Islet of Langerhans (tissue), 1 donor: ENCODE measurements at regions not wholly inside any gene's neighbourhood (a gene's known extent, or its start where the extent isn't known, plus 50 kb on each side); places are given as distances from the start of the nearest gene placed in this dataset.
A peak's percentile ranks its signal among the peaks of the same experiment; 100 is the strongest.

Experiments used
- FAIRE-seq: peaks from one replicate; lab custom pipeline; 2011; peaks lifted over from hg19 to GRCh38; lab: Jason Lieb, UNC

GRCh38 chr12:91846466-91847055 is 299.1 kb downstream of the BTG1 start:
- FAIRE-seq = no peak

DNA sequence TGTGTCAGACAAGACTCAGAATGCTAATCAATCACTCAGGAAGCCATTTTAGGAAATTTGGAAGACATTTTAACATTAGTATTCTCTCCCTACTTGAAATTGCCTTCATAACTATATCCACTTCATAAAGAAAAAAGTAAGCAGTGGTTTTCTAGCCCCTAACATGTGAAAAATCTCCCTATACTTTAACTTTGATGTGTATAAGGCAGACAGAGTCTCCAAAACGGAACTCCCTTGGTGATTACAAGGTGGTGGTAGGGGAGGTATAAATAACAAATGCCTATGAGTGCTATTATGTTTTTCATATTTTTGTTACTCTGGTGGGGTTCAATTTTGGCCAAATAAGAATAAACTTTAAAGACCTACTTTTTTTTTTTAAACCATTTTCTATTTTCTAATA is 300.3 kb downstream of the BTG1 start:
- no peak for FAIRE-seq

- no peak for FAIRE-seq
These were observed 303.8 kb downstream of the BTG1 start for GRCh38 chr12:91841822-91842221.

DNA sequence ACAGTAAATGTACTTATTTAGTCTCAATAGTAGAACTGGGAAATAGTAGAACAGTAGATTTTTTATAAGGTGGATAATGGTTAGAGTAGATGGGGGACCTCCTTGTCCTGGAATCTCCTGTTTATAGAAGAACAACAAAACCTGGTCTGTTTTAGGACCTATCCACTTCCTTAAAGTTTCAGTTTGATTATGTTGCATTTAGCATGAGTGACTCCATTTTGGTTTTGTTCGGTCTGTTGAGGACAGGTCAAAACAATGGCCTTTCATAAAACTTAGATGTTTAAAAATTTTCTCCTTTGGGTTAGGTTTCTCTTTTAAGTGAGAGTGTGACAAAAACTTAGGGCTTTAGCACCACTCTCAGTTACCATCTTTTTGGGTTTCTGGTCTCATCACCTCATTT is 308.9 kb downstream of the BTG1 start:
- FAIRE-seq = no peak

DNA sequence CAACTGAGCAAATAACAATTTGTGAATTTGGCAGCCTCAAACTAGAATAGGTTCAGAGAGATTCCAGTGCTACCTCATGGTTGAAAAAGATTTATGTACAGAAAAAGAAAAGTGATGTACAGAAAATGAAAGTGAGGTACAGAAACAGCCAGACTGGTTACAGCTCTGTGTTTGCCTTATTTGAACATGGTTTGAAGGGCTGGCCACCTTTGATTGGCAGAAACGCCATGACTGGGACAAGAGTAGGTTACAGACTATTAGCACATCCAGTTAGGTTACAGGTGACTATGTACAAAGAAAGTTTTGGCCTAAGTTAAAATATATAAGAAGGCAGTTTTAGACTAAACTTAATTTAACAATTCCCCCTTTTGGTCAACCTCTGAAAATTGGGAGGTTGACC is 309.4 kb downstream of the BTG1 start:
- FAIRE-seq = peak; percentile 47

DNA sequence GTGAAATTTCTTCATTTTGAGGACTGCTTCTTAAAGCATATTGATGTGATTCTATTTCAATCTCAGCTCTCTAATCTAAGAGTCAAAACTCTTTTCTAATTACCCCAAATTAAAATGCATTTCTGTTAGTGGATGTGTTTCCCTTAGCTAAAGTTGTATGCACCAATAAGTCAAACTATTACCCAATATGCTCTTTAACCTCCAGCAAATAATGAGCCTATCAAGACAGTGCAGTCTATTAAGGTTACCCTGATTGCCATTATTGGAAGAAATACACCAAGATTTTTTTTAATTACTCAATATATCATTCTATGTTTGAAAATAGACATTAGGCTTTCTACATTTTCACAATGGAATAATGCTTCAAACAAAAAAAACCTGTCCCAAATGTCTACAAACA is 310.0 kb downstream of the BTG1 start:
- FAIRE-seq = no peak

DNA sequence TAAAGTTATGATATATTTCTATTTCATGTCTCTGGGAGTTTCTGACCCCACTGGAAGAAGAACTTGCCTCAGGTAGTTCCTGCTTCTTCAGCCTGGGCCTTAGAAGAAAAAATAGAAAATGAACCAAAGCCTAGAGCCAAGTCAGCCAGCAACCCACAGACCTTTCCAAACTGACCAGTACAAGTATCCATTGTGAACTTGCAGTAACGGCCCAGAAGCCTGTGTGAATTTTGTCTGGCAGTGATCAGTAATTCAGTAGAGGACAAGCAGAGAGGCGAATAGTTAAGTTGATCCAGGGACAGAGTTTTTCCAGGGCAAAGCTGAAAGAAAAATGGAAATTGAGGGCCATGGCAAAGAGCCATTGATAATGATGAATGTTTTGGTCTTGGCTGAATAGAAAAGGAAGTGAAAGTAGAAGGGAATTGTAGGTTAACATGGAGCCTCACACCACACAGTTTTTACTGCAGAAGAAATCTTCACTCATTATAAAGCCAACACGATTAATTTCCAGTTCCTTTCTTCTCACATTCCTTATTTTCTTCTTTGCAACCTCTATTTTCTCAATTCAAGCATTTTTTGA is 311.8 kb downstream of the BTG1 start:
- no peak for FAIRE-seq

- FAIRE-seq = no peak
These were observed 319.6 kb downstream of the BTG1 start for GRCh38 chr12:91825999-91826398.

GRCh38 chr12:91824991-91825390 is 320.7 kb downstream of the BTG1 start:
- no peak for FAIRE-seq

- peak; percentile 96 for FAIRE-seq
These were observed 326.6 kb downstream of the BTG1 start for GRCh38 chr12:91819132-91819447.

DNA sequence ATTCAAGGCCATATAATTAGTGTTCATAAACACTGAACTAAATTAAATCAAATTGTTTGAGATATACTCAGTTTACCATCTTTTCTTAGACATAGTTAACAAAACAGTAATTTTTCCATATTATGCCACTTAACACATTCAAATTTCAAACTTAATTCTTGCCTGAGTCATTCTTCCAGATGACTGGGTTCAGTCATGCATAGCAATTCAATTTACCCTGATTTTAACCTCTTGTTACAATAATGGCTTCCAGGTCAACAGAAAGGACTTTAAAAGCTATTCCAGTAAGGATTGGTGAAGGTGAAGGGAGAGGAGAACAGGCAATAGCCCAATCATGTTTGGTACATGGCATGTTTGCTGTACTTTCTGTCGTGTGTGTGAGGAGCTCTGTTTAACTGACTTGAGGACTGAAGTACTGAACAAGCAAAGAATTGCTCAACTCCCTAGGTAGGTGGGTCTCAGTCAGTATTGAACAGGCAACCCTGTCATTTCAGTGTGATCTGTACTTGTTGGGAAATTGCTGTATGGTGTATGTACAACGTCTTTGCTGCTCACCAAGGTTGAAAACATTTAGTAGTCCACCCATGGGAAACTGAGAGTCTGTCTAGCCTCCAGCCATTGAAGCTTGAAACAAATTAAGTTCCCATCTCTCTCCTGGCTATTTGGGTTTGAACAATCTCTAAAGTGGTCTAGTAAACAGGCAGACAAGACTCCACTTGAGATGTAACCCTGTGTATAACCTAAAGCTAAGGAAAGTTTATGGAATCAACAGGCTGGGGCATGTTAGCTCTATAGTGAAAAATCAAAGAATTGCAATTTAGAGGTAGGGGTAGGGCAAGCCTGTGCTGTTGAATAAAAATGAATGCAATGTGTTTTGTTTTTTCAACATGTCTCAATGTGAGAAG is 327.2 kb downstream of the BTG1 start:
- FAIRE-seq = peak; percentile 72

DNA sequence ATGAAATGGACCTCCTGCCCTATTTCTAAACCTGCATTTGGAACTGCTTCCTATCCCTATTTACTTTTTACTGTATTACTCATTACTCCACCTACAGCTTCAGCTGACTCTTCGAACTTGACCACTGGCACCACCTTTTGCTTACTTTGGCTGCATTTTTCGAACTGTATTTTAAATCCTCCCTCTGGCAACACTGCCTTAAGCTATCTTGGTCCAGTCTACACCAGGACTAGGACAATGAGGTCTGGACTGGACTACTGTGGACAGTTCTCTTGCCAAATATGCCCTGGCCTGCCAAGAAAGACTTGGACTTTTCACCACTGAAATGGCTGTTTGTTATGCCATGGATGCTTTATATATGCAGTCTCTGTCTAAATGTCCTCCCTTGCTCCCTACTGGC is 328.1 kb downstream of the BTG1 start:
- FAIRE-seq = no peak

DNA sequence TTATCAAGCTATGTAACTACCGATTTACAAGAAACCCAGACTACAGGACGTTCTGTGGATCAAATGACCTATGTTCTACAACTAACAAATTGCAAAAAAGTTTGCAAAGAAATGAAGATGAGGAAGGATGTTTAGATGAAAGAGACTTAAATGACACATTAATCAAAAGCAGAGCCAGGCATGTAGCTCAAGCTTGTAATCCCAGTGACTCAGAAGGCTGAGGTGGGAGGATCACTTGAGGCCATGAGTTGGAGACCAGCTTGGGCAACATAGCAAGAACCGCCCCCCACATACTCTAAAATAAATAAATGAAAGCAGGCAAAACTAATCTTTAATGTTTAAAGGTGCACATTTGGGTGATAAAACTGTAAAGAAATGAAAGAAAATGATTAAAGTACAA is 331.9 kb downstream of the BTG1 start:
- FAIRE-seq = no peak

- FAIRE-seq = peak; percentile 71
These were observed 334.0 kb downstream of the BTG1 start for GRCh38 chr12:91811481-91812287.

- no peak for FAIRE-seq
These were observed 334.9 kb downstream of the BTG1 start for GRCh38 chr12:91810531-91811451.

DNA sequence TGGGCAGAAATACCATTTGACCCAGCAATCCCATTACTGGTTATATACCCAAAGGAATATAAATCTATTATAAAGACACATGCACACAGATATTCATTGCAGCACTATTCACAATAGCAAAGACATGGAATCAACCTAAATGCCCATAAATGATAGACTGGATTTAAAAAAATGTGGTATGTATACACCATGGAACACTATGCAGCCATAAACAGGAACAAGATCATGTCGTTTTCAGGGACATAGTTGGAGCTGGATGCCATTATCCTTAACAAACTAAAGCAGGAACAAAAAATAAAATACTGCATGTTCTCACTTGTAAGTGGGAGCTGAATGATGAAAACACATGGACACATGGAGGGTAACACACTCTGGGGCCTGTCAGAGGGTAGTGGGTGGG is 335.6 kb downstream of the BTG1 start:
- no peak for FAIRE-seq

GRCh38 chr12:91805031-91805430 is 340.6 kb downstream of the BTG1 start:
- FAIRE-seq = no peak

DNA sequence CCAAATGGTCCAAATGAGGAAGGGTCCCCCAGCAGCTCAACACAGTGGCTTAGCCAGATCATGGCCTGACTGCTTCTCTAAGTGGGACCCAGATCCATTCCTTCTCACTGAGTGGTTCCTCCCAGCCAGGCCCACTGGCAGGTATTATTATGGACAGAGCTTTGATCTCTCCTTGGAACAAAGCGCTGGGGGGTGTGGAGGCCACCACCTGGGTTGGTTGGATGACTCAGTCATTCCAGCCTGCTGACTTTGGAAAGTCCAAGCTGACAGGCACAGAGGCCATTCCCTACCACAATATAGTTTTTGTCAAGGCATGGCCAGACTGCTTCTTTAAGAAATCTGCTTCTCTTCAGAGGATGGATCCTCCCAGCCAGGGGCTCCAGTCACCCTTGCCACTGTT is 341.1 kb downstream of the BTG1 start:
- FAIRE-seq = no peak

GRCh38 chr12:91801048-91801447 is 344.6 kb downstream of the BTG1 start:
- no peak for FAIRE-seq

GRCh38 chr12:91793676-91794075 is 352.0 kb downstream of the BTG1 start:
- FAIRE-seq = no peak

DNA sequence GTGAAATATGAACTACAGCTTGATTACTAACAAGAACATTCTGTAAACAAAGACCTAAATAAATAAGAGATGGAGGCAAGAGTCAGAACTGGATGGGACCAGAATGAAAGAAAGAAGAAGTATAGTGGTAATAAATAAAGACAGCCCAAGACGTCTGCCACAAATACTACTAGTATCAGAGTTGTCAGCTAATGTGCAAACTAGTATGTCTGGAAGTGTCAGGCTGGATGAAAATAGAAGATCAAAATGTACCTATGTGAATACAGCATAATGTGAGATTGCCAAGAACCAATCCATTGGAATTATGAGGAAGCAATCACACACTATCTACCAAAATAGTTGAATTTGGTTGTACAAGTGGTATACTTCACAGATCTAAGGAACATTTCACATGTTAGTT is 353.0 kb downstream of the BTG1 start:
- no peak for FAIRE-seq
